ENCODE measurements at regions not wholly inside any gene's neighbourhood (a gene's known extent, or its start where the extent isn't known, plus 50 kb on each side); places are given as distances from the start of the nearest gene placed in this dataset.

DNA sequence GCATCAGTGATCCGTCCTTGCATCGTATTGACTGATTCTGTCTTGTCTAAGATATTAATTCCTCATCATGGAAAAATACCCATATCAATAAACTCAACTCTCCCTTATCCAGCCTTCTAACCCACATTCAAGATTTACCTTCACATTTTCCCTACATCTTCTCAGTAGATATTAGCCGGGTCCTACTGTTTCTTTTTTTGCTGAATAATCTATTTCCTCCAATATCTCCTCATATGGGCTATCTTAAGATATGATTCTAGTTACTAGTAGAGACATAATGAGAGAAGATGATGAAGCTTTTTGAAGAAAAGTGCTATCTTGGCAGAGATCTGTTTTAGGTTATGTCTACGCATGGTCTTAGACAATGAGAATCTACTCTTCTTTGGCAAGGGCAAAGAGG lies 785.8 kb downstream of the BRINP1 start (continued):
- TF ChIP-seq CTCF (IDR thresholded peaks at IDR 0.05): no peak

- TF ChIP-seq ARID4B (CRISPR knock-in tag; IDR thresholded peaks at IDR 0.05; ENCODE audit: borderline replicate concordance) (no peak), HMGA2 (CRISPR knock-in tag; IDR thresholded peaks at IDR 0.05) (no peak), SOX15 (CRISPR knock-in tag; IDR thresholded peaks at IDR 0.05) (no peak), SMAD4 (CRISPR knock-in tag; IDR thresholded peaks at IDR 0.05) (no peak), ZNF532 (CRISPR knock-in tag; IDR thresholded peaks at IDR 0.05; ENCODE audit: borderline replicate concordance) (no peak), OVOL2 (CRISPR knock-in tag; IDR thresholded peaks at IDR 0.05; ENCODE audit: borderline replicate concordance) (no peak)
- Mint-ChIP-seq H3K9me3 (peaks cover 25% of the 10 kb centered on the region), H3K27me3 (ENCODE audit: low read depth) (no peaks in the 10 kb centered on the region), H3K4me3 (no peak overlapping the region), H3K27ac (no peak overlapping the region), H3K4me1 (0 out of 2 replicates have a peak, but pooled peaks cover 8% of the 10 kb centered on the region), H3K36me3 (peaks cover 8% of the 10 kb centered on the region; the same call in 1 of the 2 replicates)
- DNase-seq (ENCODE audit: low spot score) (no peak), ATAC-seq (no peak)
- POLR2A ChIA-PET: no interaction called here
- CTCF ChIA-PET: no interaction called here
These were observed 782.3 kb downstream of the BRINP1 start for GRCh38 chr9:118586978-118587377.

- no peaks in the 10 kb centered on the region for H3K27me3 Mint-ChIP-seq (ENCODE audit: low read depth)
- peaks cover 14% of the 10 kb centered on the region for H3K4me1 Mint-ChIP-seq
- ChIA-PET CTCF (no interaction called here), POLR2A (interaction anchor here (0.5 kb wide), 1 partner anchor 79 kb away, joined by 3 read pairs; no protein-coding TSS in a partner anchor)
- ATAC-seq: no peak
- no peak for TF ChIP-seq ETV6 (CRISPR knock-in tag; IDR thresholded peaks at IDR 0.05)
- TF ChIP-seq, protein P1, sequence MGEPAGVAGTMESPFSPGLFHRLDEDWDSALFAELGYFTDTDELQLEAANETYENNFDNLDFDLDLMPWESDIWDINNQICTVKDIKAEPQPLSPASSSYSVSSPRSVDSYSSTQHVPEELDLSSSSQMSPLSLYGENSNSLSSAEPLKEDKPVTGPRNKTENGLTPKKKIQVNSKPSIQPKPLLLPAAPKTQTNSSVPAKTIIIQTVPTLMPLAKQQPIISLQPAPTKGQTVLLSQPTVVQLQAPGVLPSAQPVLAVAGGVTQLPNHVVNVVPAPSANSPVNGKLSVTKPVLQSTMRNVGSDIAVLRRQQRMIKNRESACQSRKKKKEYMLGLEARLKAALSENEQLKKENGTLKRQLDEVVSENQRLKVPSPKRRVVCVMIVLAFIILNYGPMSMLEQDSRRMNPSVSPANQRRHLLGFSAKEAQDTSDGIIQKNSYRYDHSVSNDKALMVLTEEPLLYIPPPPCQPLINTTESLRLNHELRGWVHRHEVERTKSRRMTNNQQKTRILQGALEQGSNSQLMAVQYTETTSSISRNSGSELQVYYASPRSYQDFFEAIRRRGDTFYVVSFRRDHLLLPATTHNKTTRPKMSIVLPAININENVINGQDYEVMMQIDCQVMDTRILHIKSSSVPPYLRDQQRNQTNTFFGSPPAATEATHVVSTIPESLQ (CRISPR knock-in tag; IDR thresholded peaks at IDR 0.05): no peak
- H3K27ac Mint-ChIP-seq: no peak overlapping the region
- H3K9me3 Mint-ChIP-seq: no peaks in the 10 kb centered on the region
- H3K36me3 Mint-ChIP-seq: no peaks in the 10 kb centered on the region
- no peak overlapping the region for H3K4me3 Mint-ChIP-seq
- no peak for DNase-seq (ENCODE audit: low spot score)
These were observed 774.8 kb downstream of the BRINP1 start for GRCh38 chr9:118594428-118594827.

All from WTC11 (cell line).